Heart right ventricle (tissue), 16 donors: ENCODE measurements at regions not wholly inside any gene's neighbourhood (a gene's known extent, or its start where the extent isn't known, plus 50 kb on each side); places are given as distances from the start of the nearest gene placed in this dataset.

Source experiments
- ATAC-seq, 8 donors: fragments of 200-7000 bp; cut with Tn5 transposase; one replicate each; pipeline ENCODE4 v1.9.1; 2020; ENCODE audit warnings: mild to moderate bottlenecking in 8 of 8, moderate library complexity in 8 of 8, moderate number of reproducible peaks in 1 of 8
- DNase-seq, 2 donors: peaks; one replicate each; pipeline ENCODE4 v3.0.0-alpha.2; 2020
- H3K27ac ChIP-seq, 10 donors: fragments of 200-600 bp; sonication (generic) in 2 of 10; one replicate each; pipeline versions ENCODE4 v1.5.0 to v1.8.0; 2020 to 2022; ENCODE audit warnings: mild to moderate bottlenecking in 3 of 10
- H3K27me3 ChIP-seq, 7 donors: fragments of 200-600 bp; one replicate each; pipeline ENCODE4 v1.8.0; 2021 to 2022; ENCODE audit warnings: mild to moderate bottlenecking in 2 of 7
- H3K36me3 ChIP-seq, 9 donors: fragments of 200-600 bp; sonication (generic) in 1 of 9; one replicate each; pipeline versions ENCODE4 v1.5.0 to v1.8.0; 2020 to 2022; ENCODE audit warnings: mild to moderate bottlenecking in 2 of 9
- H3K4me1 ChIP-seq, 9 donors: fragments of 200-600 bp; sonication (generic) in 1 of 9; one replicate each; pipeline versions ENCODE4 v1.5.0 to v1.8.0; 2020 to 2022; ENCODE audit warnings: mild to moderate bottlenecking in 4 of 9
- H3K4me3 ChIP-seq, 10 donors: fragments of 200-600 bp; sonication (generic) in 2 of 10; one replicate each; pipeline versions ENCODE4 v1.5.0 to v1.8.0; 2020 to 2022; ENCODE audit warnings: mild to moderate bottlenecking in 7 of 10, moderate library complexity in 2 of 10
- H3K9me3 ChIP-seq, 11 donors: fragments of 200-600 bp in 10 of 11; sonication (generic) in 2 of 11; one replicate each; pipeline versions ENCODE4 v1.5.0 to v1.8.0; 2013 to 2022; ENCODE audit warnings: mild to moderate bottlenecking in 2 of 11, control low read depth in 1 of 11, moderate library complexity in 1 of 11
- WGBS, 2 donors: extraction: QIAGEN DNeasy Blood & Tissue Kit; methylation state at CpG; one replicate each; pipeline ENCODE4 v1.1.7; 2013; ENCODE audit warnings: inconsistent platforms in 1 of 2; 5-methylcytosine and 5-hydroxymethylcytosine counted together
- intact Hi-C, 10 donors: fragments of 100-400 bp; cut with DNase I; formaldehyde crosslinking; loops; one replicate each; pipeline versions ENCODE4 v1.11.1 to v1.14.2; 2022
- TF ChIP-seq, protein P1 (sequence below), 9 donors: fragments of 200-600 bp; sonication (generic) in 2 of 9; IDR thresholded peaks; one replicate each; pipeline versions ENCODE4 v1.5.0 to v1.8.0; 2021 to 2022; ENCODE audit warnings: antibody characterized with exemption in 9 of 9, mild to moderate bottlenecking in 5 of 9, moderate library complexity in 1 of 9
- donor health status: Arrhythmogenic right ventricular cardiomyopathy.
- donor health status: ischemic (EF 13 %, LVEDD 7.1; RV severe dilation, severe dysfunction).
- donor health status: healthy with polysubstance abuse.
- donor health status: DM: no; HTN: yes; CAD: no.
- donor health status: DM: no; HTN: no; CAD: no.
- donor health status: ischemic (EF 25% LVEDD 6.9; RV normal size, moderate dysfunction).
- donor health status: ischemic (EF 25% LVEDD 5.7; RV mildly dilated, moderate dysfunction).
- donor health status: healthy.
- donor health status: DM: yes; HTN: yes; CAD: no.
- donor health status: Ischemic cardiomyopathy.
- donor health status: ischemic (EF 35%, LVEDD 5.7; RV mildly dilated, moderate dysfunction).
- donor health status: nonischemic (EF 11% LVEDD 7.7; RV severe dilation, severe dysfunction).
- donor health status: DM: yes; HTN: yes; CAD: no.
- donor health status: PGD.
- donor health status: ischemic (EF 29% LVEDD 5.4; RV normal size, mild dysfunction).
- donor health status: nonischemic (EF 23%, LVEDD 6.1; RV moderate dilation, normal function).

DNA sequence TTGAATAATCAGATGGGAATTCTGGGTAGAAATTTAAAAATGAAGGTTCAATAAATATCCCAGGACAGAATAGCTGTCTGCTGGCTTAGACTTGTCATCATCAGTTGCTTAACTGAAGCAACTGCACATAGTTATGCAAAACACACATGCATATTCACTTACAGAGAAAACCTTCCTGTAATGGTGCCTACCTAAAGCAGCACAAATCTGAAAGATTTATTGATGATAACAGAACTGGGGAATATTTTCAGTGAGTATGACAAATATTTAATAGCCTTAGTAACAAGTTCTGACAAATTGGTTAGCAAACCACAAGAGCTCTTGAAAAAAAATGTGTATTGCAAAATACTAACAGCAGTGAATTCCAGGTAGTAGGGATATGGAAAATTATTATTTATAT, 606.8 kb upstream of the BOD1L1 start:
- TF ChIP-seq, protein P1, sequence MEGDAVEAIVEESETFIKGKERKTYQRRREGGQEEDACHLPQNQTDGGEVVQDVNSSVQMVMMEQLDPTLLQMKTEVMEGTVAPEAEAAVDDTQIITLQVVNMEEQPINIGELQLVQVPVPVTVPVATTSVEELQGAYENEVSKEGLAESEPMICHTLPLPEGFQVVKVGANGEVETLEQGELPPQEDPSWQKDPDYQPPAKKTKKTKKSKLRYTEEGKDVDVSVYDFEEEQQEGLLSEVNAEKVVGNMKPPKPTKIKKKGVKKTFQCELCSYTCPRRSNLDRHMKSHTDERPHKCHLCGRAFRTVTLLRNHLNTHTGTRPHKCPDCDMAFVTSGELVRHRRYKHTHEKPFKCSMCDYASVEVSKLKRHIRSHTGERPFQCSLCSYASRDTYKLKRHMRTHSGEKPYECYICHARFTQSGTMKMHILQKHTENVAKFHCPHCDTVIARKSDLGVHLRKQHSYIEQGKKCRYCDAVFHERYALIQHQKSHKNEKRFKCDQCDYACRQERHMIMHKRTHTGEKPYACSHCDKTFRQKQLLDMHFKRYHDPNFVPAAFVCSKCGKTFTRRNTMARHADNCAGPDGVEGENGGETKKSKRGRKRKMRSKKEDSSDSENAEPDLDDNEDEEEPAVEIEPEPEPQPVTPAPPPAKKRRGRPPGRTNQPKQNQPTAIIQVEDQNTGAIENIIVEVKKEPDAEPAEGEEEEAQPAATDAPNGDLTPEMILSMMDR (IDR thresholded peaks at IDR 0.05): no peak
- Histone ChIP-seq H3K9me3 (peaks cover 0 to 2% (median 0%) of the 10 kb centered on the region in 11 donors), H3K36me3 (no peaks in the 10 kb centered on the region), H3K27ac (no peak overlapping the region), H3K4me3 (no peak overlapping the region), H3K27me3 (no peaks in the 10 kb centered on the region), H3K4me1 (peaks cover 0 to 14% (median 0%) of the 10 kb centered on the region in 9 donors)
- ATAC-seq: no peak
- intact Hi-C loops: no loop called here
- DNase-seq: no peak

DNA sequence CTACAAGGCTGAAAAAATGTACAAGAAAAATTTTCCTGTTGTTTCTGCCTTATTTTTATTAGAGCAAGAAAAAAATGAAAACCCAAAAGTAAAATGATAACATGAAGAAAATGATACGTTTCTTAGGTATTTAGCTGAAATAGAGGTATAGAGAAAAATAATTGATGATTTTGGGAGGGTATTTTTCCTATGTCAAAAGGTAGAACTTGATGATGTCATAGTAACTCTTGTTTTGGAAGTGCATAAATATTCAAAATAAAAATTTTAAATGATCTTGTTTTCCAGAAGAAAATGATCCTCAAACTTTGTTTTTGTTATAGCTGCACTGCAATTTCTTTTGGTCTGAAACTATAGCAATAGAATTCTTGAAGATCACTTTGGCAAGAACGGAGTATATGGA, 608.8 kb upstream of the BOD1L1 start:
- H3K36me3 ChIP-seq: no peaks in the 10 kb centered on the region
- ATAC-seq (no peak), DNase-seq (no peak)
- no peak overlapping the region for H3K4me3 ChIP-seq
- peaks cover 0 to 14% (median 0%) of the 10 kb centered on the region in 9 donors for H3K4me1 ChIP-seq
- H3K9me3 ChIP-seq: peaks cover 0 to 14% (median 4%) of the 10 kb centered on the region in 11 donors
- intact Hi-C loops: no loop called here
- TF ChIP-seq, protein P1 (IDR thresholded peaks at IDR 0.05): no peak
- 81 to 82% methylated on average over 2 of the region's 2 CpGs for WGBS, 2 donors
- no peaks in the 10 kb centered on the region for H3K27me3 ChIP-seq
- H3K27ac ChIP-seq: no peak overlapping the region

DNA sequence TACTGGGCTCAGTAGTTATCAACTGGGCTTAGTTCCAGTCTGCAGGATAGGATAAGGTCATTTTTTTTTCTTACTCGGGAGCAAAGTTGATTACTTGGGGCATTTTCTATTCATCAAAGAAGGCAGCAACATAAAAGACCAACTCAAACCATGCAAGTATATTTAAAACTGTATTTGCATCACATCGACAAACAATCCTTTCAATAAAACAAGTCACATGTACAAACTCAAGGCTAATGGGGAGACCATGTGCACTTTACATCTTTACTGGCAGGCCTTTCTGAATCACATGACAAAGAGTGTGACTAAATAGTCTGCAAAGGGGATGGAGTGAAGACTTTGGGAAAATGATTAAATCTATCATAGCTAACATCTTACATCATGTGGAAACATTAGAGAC, 610.4 kb upstream of the BOD1L1 start:
- TF ChIP-seq, protein P1 (IDR thresholded peaks at IDR 0.05): no peak
- 55 to 58% methylated on average over 2 of the region's 2 CpGs for WGBS, 2 donors

DNA sequence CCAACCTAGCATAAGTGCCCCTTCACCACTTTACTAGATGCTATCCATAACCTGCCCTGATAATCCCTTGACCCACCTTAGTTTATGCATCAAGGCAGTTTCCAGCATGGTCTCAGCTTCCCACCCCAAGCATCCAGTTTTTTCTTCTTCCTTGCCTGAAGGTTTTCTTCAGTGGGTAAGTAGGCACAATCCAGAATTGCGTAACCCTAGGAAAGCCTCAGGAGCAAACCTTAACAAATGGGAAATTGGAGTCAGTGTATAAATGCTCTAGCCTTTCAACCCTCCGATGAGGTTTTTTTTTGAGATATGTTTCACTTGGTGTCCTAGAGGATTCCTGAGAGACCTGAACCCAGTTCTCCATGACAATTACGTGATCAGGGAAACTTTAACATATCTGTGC, 614.0 kb upstream of the BOD1L1 start:
- TF ChIP-seq, protein P1 (IDR thresholded peaks at IDR 0.05): no peak
- Histone ChIP-seq H3K27ac (no peak overlapping the region), H3K27me3 (no peaks in the 10 kb centered on the region), H3K4me3 (no peak overlapping the region), H3K9me3 (peaks cover 0 to 14% (median 4%) of the 10 kb centered on the region in 11 donors), H3K36me3 (no peaks in the 10 kb centered on the region), H3K4me1 (no peaks in the 10 kb centered on the region)
- ATAC-seq (no peak), DNase-seq (no peak)
- intact Hi-C loops: no loop called here
- 75 to 85% methylated on average over 3 of the region's 3 CpGs for WGBS, 2 donors

More for the DNA sequence above, 610.4 kb upstream of the BOD1L1 start:
- Histone ChIP-seq H3K9me3 (peaks cover 0 to 14% (median 4%) of the 10 kb centered on the region in 11 donors), H3K4me3 (no peak overlapping the region), H3K4me1 (peaks cover 0 to 7% (median 0%) of the 10 kb centered on the region in 9 donors), H3K36me3 (no peaks in the 10 kb centered on the region), H3K27ac (no peak overlapping the region), H3K27me3 (no peaks in the 10 kb centered on the region)
- ATAC-seq (no peak), DNase-seq (no peak)
- intact Hi-C loops: no loop called here
